HG03354 (cell line): ENCODE measurements at regions not wholly inside any gene's neighbourhood (a gene's known extent, or its start where the extent isn't known, plus 50 kb on each side); places are given as distances from the start of the nearest gene placed in this dataset.

ENCODE experiments used
- ATAC-seq: cut with Tn5 transposase; IDR thresholded peaks from one replicate; pipeline ENCODE4 v1.9.1; 2021; ENCODE audit warnings: mild to moderate bottlenecking; ENCODE audit not compliant: unreplicated experiment, poor library complexity, severe bottlenecking

- no peak for ATAC-seq
Measured at GRCh38 chr20:20892328-20892727, 179.9 kb upstream of the RALGAPA2 start.

GRCh38 chr20:20890751-20891150, 178.3 kb upstream of the RALGAPA2 start:
- no peak for ATAC-seq

DNA sequence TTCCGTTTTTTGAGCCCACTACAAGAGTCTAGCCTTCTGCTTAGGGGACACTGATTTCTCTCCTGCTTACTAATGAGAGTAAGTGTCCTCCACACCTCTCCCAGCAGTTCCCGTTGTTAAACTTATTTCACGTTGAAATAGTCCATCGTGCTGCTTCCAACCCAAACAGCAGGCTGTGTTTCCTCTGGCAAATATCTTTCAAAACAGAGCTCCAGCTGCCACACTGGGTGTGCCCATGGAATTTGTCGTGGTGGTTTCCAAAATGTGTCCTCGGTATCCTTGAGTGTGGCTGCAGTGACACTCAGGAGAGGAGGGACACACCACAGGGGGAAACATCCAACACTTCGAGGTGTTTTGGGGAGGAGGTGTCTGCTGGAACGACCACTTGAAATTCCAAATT, 176.5 kb upstream of the RALGAPA2 start:
- no peak for ATAC-seq

DNA sequence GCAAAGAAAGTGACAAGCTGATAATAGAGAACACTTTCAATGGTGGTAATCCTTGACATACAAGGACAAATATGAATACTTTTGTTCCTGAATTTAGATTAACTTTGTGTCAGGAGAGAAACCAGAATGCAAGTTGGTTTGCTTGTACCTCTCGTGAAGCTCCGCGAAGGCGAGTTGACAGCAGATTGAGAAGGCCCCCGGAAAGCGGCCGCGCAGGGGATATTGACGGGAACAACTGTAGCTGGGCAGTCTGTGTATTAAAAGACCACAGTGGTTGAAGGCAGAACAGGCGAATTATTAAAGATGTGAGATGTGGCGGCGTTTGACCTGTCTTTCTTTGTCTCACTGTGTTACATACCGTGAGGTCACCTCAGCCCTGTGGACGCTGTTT, 175.8 kb upstream of the RALGAPA2 start:
- ATAC-seq = no peak

DNA sequence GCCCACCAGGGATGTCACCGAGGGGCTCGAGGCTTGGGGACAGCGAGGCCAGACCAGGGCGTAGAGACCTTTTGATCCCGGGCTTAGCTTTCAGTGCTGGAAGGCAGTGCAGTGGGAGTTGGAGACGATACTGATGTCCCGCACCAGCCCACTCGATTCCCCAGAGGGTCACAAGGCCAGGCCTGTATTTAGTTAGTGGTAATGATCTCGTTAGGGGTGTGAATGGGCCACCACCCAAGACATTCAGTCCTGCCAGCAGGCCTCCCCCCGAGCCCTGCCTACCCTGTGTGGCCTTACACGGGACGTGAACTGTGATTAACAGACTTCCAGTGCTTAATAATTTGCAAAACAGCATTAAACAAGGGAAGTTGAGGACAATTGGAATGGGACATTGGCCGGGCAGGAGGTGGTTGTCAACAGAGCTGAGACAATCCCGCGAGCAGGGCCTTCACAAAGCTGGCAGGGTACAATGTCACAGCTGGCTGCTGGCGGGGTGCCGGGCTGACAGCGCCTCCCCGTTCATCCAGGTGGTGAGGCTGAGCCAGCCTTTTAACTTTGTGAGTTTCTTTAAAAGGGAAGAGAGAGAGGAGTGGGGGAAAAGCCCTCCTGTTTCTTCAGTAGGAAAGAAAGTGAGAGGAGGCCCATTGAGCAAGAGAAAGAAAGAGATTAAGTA, 175.3 kb upstream of the RALGAPA2 start:
- no peak for ATAC-seq

DNA sequence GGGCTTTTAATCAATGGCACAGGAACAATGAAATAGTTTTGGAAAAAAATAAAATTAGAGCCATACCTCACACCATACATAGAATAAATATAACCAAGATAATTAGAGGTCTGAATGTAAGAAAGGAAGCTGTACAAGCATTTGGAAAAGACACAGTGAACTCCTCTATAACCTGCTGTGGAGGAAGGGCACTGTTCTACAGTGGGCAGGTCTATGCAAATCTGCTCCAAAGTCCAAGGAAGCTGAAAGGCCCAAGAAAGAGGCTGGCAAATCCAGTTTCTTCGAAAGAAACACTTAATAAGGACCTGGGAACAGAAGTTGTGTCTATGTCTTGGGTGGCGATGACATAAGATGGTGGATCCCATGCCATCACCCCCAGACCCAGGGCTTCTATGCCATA, 169.4 kb upstream of the RALGAPA2 start:
- no peak for ATAC-seq

- ATAC-seq = no peak
Measured at GRCh38 chr20:20877079-20877478, 164.6 kb upstream of the RALGAPA2 start.

DNA sequence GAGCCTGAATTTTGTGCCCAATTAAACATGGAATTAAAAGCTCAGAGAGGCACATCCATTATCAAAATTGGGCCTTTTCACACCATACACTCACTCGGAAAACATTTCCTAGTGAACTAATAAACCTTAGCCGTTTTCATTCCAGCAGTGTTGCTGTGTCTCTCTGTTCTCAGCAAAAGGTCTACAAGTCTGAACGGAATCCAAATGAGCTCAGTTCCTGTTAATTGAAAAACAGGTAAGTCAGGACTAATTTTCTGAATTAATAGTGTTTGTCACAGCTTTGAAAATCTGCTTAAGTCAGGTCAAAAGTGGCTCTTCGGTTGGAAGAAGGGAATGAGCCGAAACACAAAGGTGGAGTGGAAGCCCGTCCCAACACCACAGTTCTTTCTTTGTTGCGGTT, 163.3 kb upstream of the RALGAPA2 start:
- ATAC-seq = no peak

DNA sequence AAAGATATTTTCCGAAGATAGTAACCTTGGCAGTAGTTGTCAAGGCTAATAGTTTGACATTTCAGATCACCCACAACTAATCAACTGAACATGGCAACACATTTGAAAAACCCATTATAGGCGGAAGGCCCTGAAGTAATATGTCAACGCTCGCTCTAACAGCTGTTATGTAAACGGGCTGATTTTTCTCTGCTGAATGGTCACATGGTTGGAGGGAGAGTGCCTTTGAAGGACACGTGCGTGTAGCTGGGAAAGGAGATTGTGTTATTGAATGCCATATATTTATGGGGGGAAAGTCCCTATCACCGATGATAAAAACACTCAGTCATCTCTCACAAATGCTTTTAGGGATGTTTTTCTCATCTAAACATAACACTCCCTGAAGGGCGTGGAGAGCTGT, 160.0 kb upstream of the RALGAPA2 start:
- ATAC-seq = no peak

DNA sequence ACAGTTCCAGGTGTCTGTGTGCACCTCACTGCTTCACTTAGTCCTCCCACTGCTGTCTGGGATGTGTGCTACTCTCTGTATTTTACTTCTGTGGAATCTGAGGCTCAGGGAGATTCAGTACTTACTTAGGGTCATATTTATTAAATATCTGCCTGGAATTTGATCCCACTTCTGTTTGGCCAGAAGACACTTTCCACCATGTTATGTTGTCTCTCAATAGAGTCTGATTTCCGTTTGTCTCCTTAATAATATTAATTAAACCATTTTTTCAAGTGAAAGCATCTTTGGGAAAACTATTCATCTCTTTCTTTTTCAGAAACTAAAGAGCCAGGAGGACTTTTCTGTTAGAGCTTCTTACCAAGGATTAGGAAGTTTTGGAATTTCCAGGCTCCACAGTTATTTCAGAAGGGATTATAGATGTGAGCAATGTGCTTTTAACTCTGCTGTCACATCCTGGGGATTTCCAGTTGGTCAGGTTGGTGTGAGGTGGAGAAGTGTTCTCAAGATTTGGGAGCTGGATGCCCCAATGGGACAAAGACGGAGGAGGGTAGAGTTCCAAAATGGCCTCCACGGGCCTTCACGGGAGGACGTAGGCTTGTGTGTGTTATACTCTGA, 156.8 kb upstream of the RALGAPA2 start:
- no peak for ATAC-seq

DNA sequence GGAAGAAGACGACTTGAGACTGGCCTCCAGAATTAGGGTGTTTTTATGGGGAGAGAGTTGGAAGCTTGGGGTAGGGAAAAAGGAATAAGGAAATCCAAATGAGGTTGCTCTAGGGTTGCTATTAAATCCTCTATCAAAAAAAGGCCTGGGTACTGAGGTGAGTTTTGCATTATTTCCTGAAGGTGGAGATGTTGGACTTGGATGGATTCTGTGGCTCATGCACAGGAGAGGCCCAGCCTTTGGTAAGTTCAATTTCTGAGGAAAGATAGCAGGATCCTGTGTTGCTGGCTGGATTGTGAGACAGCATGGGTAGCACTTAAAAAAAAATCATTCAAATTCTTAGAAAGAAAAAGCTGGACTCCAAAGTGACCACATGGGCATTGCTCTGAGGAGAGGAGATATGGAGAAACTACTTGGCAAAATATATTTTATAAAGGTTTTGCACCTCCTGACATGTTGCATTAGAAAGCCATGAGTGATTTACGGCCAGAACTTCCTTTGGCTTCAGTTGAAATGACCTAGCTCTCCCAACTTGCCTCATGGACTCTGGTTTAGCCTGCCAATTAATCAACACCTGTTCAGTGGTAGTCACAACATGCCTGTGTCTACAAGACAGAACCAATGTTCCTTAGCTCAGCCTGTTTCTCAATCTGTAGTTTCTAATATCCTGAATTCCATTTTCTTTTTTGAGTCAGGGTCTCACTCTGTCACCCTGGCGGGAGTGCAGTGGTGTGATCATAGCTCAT, 152.1 kb upstream of the RALGAPA2 start:
- no peak for ATAC-seq

- ATAC-seq = peak; percentile 91
Measured at GRCh38 chr20:20860078-20860806, 147.8 kb upstream of the RALGAPA2 start.

- no peak for ATAC-seq
Measured at GRCh38 chr20:20859510-20859909, 147.1 kb upstream of the RALGAPA2 start.

DNA sequence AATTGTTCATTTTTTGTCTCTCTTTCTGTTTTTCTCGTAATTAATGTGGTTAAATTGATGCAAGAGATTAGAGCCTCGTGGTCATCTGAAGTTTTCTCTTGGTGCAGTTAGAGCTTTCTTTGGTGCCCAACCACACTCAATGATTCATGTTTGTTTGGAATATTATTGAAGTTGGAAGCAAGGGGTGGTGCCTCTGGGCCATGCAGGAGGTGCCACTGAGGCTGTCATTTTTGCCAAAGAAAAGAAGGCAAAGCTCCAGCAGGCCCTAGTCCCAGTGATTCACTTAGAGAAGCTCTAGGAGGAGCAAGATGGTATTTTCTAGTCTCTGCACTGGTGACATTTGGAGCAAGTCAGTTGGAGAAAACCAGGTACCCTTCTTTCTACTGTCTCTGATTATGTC, 144.5 kb upstream of the RALGAPA2 start:
- ATAC-seq = no peak

DNA sequence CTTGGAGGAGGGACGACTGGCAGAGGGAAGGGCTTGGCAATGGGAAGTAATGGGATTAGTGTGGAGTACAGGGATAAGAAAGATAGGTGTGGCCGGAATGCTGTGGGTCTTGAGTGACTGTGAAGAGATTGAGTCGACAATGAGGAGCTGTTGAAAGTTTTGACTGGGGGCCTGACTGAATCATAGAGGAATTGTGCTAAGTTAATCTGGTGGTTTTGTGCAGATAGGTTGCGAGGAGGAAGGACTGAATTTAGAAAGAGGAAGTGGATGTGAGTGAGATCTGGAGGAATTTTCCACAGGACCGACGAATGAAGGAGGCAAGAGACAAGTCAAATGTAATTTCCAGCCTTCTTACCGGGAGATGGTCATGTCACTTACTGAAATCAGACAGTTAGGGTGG, 143.9 kb upstream of the RALGAPA2 start:
- ATAC-seq = no peak

DNA sequence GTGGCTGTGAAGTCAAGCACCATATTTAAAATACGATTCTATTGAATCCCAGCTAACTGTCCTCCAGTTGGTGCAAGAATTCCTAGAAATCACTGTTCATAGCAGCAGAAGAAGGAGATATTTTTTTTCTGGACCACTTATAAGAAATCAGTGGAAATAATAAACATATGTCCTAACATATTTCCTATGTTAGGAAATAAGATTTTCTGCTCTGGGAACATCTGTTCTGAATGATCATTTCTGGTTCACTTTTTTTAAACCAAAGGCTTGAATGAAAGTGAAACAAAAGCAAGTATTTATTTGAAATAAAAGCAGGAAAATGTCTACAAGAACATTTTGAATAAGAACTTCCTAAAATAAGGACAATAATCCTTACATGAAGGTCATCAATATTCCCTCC, 138.9 kb upstream of the RALGAPA2 start:
- no peak for ATAC-seq

DNA sequence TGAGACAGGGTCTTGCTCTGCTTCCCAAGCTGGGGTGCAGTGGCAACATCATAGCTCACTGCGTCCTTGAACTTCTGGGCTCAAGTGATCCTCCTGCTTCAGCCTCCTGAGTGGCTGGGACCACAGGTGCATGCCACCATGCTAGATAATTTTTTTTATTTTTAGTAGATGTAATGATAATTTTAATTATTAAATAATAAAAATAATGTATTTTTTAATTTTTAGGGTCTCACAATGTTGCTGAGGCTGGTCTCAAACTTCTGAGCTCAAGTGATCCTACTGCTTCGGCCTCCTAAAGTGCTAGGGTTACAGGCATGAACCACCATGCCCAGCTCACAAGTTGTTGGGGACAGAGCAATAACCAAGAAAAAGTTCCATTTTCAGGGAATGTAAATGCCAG, 138.0 kb upstream of the RALGAPA2 start:
- ATAC-seq = no peak

DNA sequence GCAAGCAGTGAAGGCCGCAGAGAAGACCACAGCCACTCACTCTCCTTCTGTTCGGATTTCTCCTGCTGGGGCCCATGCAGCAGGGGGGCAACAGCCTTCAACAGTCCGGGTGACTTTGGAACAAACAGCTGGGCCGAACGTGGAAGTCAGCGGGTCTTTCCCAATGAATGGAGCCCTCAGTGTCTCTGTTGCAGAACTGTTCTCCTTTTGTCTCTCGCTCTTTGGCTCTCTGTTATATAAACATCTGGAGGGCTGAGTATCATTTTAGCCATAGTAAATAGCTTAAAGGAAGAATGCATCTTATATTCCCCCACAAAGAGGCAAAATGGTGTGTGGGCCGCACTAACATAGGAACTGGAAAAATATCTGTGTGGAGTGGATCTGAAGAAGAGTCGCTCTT, 136.7 kb upstream of the RALGAPA2 start:
- ATAC-seq = no peak

GRCh38 chr20:20847814-20848213, 135.4 kb upstream of the RALGAPA2 start:
- ATAC-seq = no peak

DNA sequence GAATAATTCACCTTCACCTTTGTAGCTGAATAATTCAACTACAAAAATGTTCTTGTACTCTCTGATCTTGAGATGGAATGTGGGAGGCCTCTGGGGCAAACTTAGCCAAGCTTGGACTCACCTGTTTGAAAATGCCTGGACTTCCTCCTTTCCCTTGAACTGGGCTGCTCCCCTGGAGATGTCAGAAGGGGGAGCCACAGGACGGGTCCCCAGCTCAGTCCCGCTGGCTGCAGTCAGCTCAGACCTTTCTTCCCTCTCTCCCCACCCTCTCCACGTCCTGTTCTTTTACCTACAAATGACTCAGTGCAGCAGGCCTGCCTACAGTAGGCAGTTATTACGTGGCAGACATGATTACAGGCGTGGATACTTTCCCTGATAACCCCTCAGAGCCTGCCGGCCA, 131.5 kb upstream of the RALGAPA2 start:
- ATAC-seq = no peak

- no peak for ATAC-seq
Measured at GRCh38 chr20:20839771-20840170, 127.3 kb upstream of the RALGAPA2 start.
